DND-41 (cell line): ENCODE measurements at regions not wholly inside any gene's neighbourhood (a gene's known extent, or its start where the extent isn't known, plus 50 kb on each side); places are given as distances from the start of the nearest gene placed in this dataset.

Experiments
- ATAC-seq: fragments of 200-7000 bp; cut with Tn5 transposase; 3 replicates; pipeline ENCODE4 v1.9.1; 2021; ENCODE audit warnings: low read depth; ENCODE audit not compliant: insufficient read depth
- DNase-seq: peaks from one replicate; pipeline ENCODE4 v3.0.0-alpha.2; 2020
- H2AFZ ChIP-seq: 2 replicates; pipeline ENCODE4 v1.6.0; 2012; ENCODE audit warnings: low read depth, low read length
- H3K27ac ChIP-seq: 2 replicates; pipeline ENCODE4 v1.5.1; 2012; ENCODE audit warnings: low read length, inconsistent platforms
- H3K27me3 ChIP-seq: fragments of 200-600 bp; sonication (generic); 2 replicates; pipeline ENCODE4 v1.6.0; 2012; ENCODE audit warnings: low read length, mild to moderate bottlenecking, inconsistent platforms; ENCODE audit not compliant: insufficient read depth, poor library complexity
- H3K36me3 ChIP-seq: 2 replicates; pipeline ENCODE4 v1.5.1; 2012; ENCODE audit warnings: low read length, inconsistent platforms; ENCODE audit not compliant: insufficient read depth
- H3K4me1 ChIP-seq: 2 replicates; pipeline ENCODE4 v1.5.1; 2012; ENCODE audit warnings: mild to moderate bottlenecking, low read length; ENCODE audit not compliant: insufficient read depth
- H3K4me2 ChIP-seq: 2 replicates; pipeline ENCODE4 v1.6.0; 2012; ENCODE audit warnings: mild to moderate bottlenecking, moderate library complexity, low read length, inconsistent platforms; ENCODE audit not compliant: insufficient read depth
- H3K4me3 ChIP-seq, 2 experiments: fragments of 200-600 bp in 1 of 2; shearing (Covaris generic) in 1 of 2; 2 replicates each; pipeline ENCODE4 v1.5.1; 2012 to 2016; ENCODE audit warnings: inconsistent platforms in 2 of 2, low read length in 2 of 2, mild to moderate bottlenecking in 2 of 2, low read depth in 1 of 2, moderate library complexity in 1 of 2
- H3K79me2 ChIP-seq: 2 replicates; pipeline ENCODE4 v1.6.0; 2012; ENCODE audit warnings: low read length, inconsistent platforms; ENCODE audit not compliant: insufficient read depth
- H3K9ac ChIP-seq: 2 replicates; pipeline ENCODE4 v1.6.0; 2012; ENCODE audit warnings: low read depth, mild to moderate bottlenecking, inconsistent platforms, low read length, moderate library complexity
- H3K9me3 ChIP-seq: 2 replicates; pipeline ENCODE4 v1.5.1; 2012; ENCODE audit warnings: low read length, moderate library complexity, mild to moderate bottlenecking, inconsistent platforms; ENCODE audit not compliant: insufficient read depth, severe bottlenecking
- H4K20me1 ChIP-seq: 2 replicates; pipeline ENCODE4 v1.6.0; 2012; ENCODE audit warnings: low read length; ENCODE audit not compliant: insufficient read depth
- EZH2 ChIP-seq: IDR thresholded peaks from 3 replicates; pipeline ENCODE4 v1.6.1; 2012; ENCODE audit warnings: borderline replicate concordance, low read depth, mild to moderate bottlenecking, moderate library complexity, low read length, inconsistent platforms; ENCODE audit not compliant: severe bottlenecking
- TF ChIP-seq, protein P1 (sequence below): IDR thresholded peaks from 2 replicates; pipeline ENCODE4 v1.5.1; 2012; ENCODE audit warnings: borderline replicate concordance, low read length, moderate library complexity, mild to moderate bottlenecking; ENCODE audit not compliant: poor library complexity, severe bottlenecking; ENCODE audit errors: extremely low read depth

- Histone ChIP-seq H4K20me1 (no peaks in the 10 kb centered on the region; the same call in none of the 2 replicates), H3K4me3 (no peak overlapping the region), H3K27ac (no peak overlapping the region), H3K4me2 (no peak overlapping the region), H3K79me2 (no peaks in the 10 kb centered on the region), H2AFZ (no peak overlapping the region), H3K4me1 (no peaks in the 10 kb centered on the region), H3K36me3 (no peaks in the 10 kb centered on the region), H3K9ac (no peak overlapping the region), H3K27me3 (no peaks in the 10 kb centered on the region), H3K9me3 (no peaks in the 10 kb centered on the region)
- DNase-seq = no peak
- ATAC-seq = no peak
- TF ChIP-seq, protein P1, sequence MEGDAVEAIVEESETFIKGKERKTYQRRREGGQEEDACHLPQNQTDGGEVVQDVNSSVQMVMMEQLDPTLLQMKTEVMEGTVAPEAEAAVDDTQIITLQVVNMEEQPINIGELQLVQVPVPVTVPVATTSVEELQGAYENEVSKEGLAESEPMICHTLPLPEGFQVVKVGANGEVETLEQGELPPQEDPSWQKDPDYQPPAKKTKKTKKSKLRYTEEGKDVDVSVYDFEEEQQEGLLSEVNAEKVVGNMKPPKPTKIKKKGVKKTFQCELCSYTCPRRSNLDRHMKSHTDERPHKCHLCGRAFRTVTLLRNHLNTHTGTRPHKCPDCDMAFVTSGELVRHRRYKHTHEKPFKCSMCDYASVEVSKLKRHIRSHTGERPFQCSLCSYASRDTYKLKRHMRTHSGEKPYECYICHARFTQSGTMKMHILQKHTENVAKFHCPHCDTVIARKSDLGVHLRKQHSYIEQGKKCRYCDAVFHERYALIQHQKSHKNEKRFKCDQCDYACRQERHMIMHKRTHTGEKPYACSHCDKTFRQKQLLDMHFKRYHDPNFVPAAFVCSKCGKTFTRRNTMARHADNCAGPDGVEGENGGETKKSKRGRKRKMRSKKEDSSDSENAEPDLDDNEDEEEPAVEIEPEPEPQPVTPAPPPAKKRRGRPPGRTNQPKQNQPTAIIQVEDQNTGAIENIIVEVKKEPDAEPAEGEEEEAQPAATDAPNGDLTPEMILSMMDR = no peak
- TF ChIP-seq EZH2 = no peak
Measured at GRCh38 chr16:14371778-14372431, 258.2 kb downstream of the PARN start.

DNA sequence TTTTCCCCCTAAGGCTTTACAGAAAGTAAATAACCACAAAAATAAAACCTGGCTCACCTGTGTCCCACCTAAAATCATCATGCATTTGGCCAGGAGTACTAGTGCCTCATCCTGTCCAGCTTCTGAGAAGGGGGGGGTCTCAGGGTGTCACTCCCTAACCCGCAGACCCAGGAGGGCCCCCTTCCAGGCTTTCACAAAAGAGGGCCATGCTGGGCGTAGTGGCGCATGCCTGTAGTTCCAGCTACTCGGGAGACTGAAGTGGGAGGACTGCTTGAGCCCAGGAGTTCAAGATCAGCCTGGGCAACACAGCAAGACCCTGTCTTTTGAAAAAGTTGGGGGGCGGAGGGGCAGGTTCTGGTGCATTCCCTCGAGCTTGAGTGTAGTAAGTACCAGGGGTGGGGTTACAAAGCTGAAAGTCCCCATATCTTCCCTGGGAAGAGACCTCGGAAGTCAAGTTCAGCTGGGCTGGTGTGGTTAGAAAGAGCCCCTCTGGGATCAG is 259.3 kb downstream of the PARN start:
- Histone ChIP-seq H3K27ac (no peak overlapping the region), H3K4me3 (no peak overlapping the region), H3K9me3 (no peaks in the 10 kb centered on the region), H3K36me3 (no peaks in the 10 kb centered on the region), H4K20me1 (no peaks in the 10 kb centered on the region; the same call in none of the 2 replicates), H3K27me3 (no peaks in the 10 kb centered on the region), H3K79me2 (no peaks in the 10 kb centered on the region), H3K4me1 (no peaks in the 10 kb centered on the region), H2AFZ (no peak overlapping the region), H3K4me2 (no peak overlapping the region), H3K9ac (no peak overlapping the region)
- TF ChIP-seq, protein P1 = no peak
- no peak for TF ChIP-seq EZH2
- ATAC-seq (no peak), DNase-seq (no peak)

DNA sequence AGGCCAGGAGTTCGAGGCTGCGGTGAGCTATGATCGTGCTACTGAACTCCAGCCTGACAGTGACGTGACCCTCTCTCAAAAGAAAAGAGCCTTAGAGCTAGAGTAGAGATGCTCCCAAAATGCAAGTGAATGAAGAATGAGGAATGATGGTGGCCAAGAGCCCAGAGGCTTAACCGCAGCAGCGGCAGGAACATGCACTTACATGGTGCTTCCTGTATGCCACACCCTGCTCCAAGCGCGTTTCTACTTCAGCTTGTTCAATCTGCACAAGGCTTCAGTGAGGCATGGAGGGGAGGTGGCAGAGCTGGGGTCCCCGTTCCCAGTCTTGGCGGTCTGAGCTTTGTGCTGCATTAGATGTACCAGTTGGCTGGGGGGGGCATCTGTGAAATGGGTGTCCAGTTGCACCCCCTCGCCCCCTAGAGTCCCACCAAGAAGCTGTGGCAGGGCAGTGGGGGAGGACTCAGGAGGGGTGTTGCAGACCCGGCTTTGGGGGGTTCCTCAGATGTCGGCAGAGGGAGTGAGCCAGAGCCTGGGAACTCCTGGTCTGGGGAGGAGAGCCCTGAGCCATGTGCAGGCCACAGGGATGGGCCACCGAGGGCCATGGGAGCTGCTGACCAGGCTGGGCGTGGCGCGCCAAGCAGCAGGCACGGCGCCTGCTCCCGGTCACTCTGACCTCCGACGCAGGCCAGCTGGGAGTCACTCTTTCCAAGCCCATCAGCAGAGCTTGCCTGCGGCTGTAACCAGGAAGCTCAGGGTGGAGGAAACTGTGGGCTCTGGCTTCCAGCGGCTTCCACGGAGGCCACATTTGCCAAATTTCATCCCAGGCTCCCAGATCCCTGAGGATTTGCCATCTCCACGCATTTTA is 260.1 kb downstream of the PARN start:
- no peak overlapping the region for H3K4me2 ChIP-seq
- H3K27ac ChIP-seq = no peak overlapping the region
- no peak overlapping the region for H2AFZ ChIP-seq
- H4K20me1 ChIP-seq = no peaks in the 10 kb centered on the region; the same call in none of the 2 replicates
- H3K4me3 ChIP-seq = no peak overlapping the region
- no peaks in the 10 kb centered on the region for H3K9me3 ChIP-seq
- DNase-seq (no peak), ATAC-seq (no peak)
- H3K79me2 ChIP-seq = no peaks in the 10 kb centered on the region
- no peaks in the 10 kb centered on the region for H3K36me3 ChIP-seq
- no peaks in the 10 kb centered on the region for H3K27me3 ChIP-seq
- TF ChIP-seq, protein P1 = no peak
- TF ChIP-seq EZH2 = no peak
- no peak overlapping the region for H3K9ac ChIP-seq
- H3K4me1 ChIP-seq = no peaks in the 10 kb centered on the region
